WTC11 (cell line): ENCODE measurements at regions not wholly inside any gene's neighbourhood (a gene's known extent, or its start where the extent isn't known, plus 50 kb on each side); places are given as distances from the start of the nearest gene placed in this dataset.

Experiments used
- ATAC-seq: fragments of 200-7000 bp; cut with Tn5 transposase; 2 replicates; pipeline ENCODE4 v1.10.0; 2021; ENCODE audit warnings: mild to moderate bottlenecking, moderate library complexity
- CTCF ChIA-PET: fragments of 300-600 bp; sonication (Branson Sonifier 250); formaldehyde crosslinking; loops from one replicate; lab custom pipeline; 2021; ENCODE audit warnings: antibody characterized with exemption; lab: Charles Lee
- POLR2A ChIA-PET: fragments of 350-600 bp; sonication (Branson Sonifier 250); formaldehyde crosslinking; loops from one replicate; lab custom pipeline; 2021; ENCODE audit warnings: antibody characterized with exemption; lab: Charles Lee
- DNase-seq: peaks from one replicate; pipeline ENCODE4 v3.0.0; 2021; ENCODE audit warnings: low spot score
- H3K27ac Mint-ChIP-seq: 2 replicates; pipeline ENCODE4 v1.8.0; 2021; ENCODE audit warnings: mixed read lengths
- H3K27me3 Mint-ChIP-seq: 2 replicates; pipeline ENCODE4 v1.8.0; 2021; ENCODE audit warnings: low read depth, mild to moderate bottlenecking, moderate library complexity, mixed read lengths
- H3K36me3 Mint-ChIP-seq: 2 replicates; pipeline ENCODE4 v1.8.0; 2021; ENCODE audit warnings: mixed read lengths
- H3K4me1 Mint-ChIP-seq: 2 replicates; pipeline ENCODE4 v1.8.0; 2022; ENCODE audit warnings: mixed read lengths
- H3K4me3 Mint-ChIP-seq: 2 replicates; pipeline ENCODE4 v1.8.0; 2021; ENCODE audit warnings: mild to moderate bottlenecking, moderate library complexity, mixed read lengths
- H3K9me3 Mint-ChIP-seq: 2 replicates; pipeline ENCODE4 v1.8.0; 2021; ENCODE audit warnings: mixed read lengths
- AR ChIP-seq: fragments of 250-450 bp; sonication (Bioruptor Pico); IDR thresholded peaks from 2 replicates; pipeline ENCODE4 v1.9.0; 2021; ENCODE audit warnings: mild to moderate bottlenecking
- ARID4B ChIP-seq: sonication (generic); formaldehyde crosslinking; IDR thresholded peaks from 2 replicates; pipeline ENCODE4 v1.8.0; 2023; ENCODE audit warnings: missing genetic modification reagents, mild to moderate bottlenecking, borderline replicate concordance
- CREB1 ChIP-seq: sonication (generic); formaldehyde crosslinking; IDR thresholded peaks from 2 replicates; pipeline ENCODE4 v1.8.0; 2023; ENCODE audit warnings: mild to moderate bottlenecking, missing genetic modification reagents
- CTCF ChIP-seq: fragments of 200-600 bp; IDR thresholded peaks from 2 replicates; pipeline ENCODE4 v1.8.0; 2022; ENCODE audit warnings: antibody characterized with exemption
- ETV6 ChIP-seq: sonication (generic); formaldehyde crosslinking; IDR thresholded peaks from 2 replicates; pipeline ENCODE4 v1.8.1; 2022; ENCODE audit warnings: mild to moderate bottlenecking, missing genetic modification reagents
- FOXP4 ChIP-seq: sonication (generic); formaldehyde crosslinking; IDR thresholded peaks from 2 replicates; pipeline ENCODE4 v1.8.0; 2022; ENCODE audit warnings: mild to moderate bottlenecking, missing genetic modification reagents
- MXD4 ChIP-seq: fragments of 250-450 bp; sonication (Bioruptor Pico); IDR thresholded peaks from 2 replicates; pipeline ENCODE4 v1.8.0; 2021; ENCODE audit warnings: mild to moderate bottlenecking, moderate library complexity, borderline replicate concordance
- NFE2L1 ChIP-seq: sonication (generic); formaldehyde crosslinking; IDR thresholded peaks from 2 replicates; pipeline ENCODE4 v1.8.1; 2023; ENCODE audit warnings: missing genetic modification reagents
- NFYB ChIP-seq: sonication (generic); formaldehyde crosslinking; conservative IDR thresholded peaks from 2 replicates; pipeline ENCODE4 v1.8.0; 2022; ENCODE audit warnings: low read depth, missing genetic modification reagents
- NR2C2 ChIP-seq: sonication (generic); formaldehyde crosslinking; IDR thresholded peaks from 2 replicates; pipeline ENCODE4 v1.8.0; 2022; ENCODE audit warnings: mild to moderate bottlenecking, missing genetic modification reagents
- NR3C1 ChIP-seq: sonication (generic); formaldehyde crosslinking; conservative IDR thresholded peaks from 2 replicates; pipeline ENCODE4 v1.8.1; 2023; ENCODE audit warnings: low read depth, mild to moderate bottlenecking, missing genetic modification reagents
- OVOL2 ChIP-seq: fragments of 250-450 bp; sonication (Bioruptor Pico); IDR thresholded peaks from 2 replicates; pipeline ENCODE4 v1.9.0; 2021; ENCODE audit warnings: mild to moderate bottlenecking, borderline replicate concordance
- PRRX2 ChIP-seq: fragments of 250-450 bp; sonication (Bioruptor Pico); IDR thresholded peaks from 2 replicates; pipeline ENCODE4 v1.8.0; 2021; ENCODE audit warnings: mild to moderate bottlenecking
- RELA ChIP-seq: sonication (generic); formaldehyde crosslinking; IDR thresholded peaks from 2 replicates; pipeline ENCODE4 v1.8.1; 2022; ENCODE audit warnings: missing genetic modification reagents, mild to moderate bottlenecking, borderline replicate concordance
- RORB ChIP-seq: fragments of 250-450 bp; sonication (Bioruptor Pico); IDR thresholded peaks from 2 replicates; pipeline ENCODE4 v1.9.0; 2021; ENCODE audit warnings: mild to moderate bottlenecking
- SP1 ChIP-seq: sonication (generic); formaldehyde crosslinking; conservative IDR thresholded peaks from 2 replicates; pipeline ENCODE4 v1.8.1; 2022; ENCODE audit warnings: missing genetic modification reagents
- ZNF121 ChIP-seq: sonication (generic); formaldehyde crosslinking; IDR thresholded peaks from 2 replicates; pipeline ENCODE4 v1.8.0; 2023; ENCODE audit warnings: missing genetic modification reagents
- ZNF263 ChIP-seq: sonication (generic); formaldehyde crosslinking; IDR thresholded peaks from 2 replicates; pipeline ENCODE4 v1.8.1; 2022; ENCODE audit warnings: low read depth, mild to moderate bottlenecking, moderate library complexity, missing genetic modification reagents
- ZNF281 ChIP-seq: sonication (generic); formaldehyde crosslinking; IDR thresholded peaks from 2 replicates; pipeline ENCODE4 v1.8.0; 2023; ENCODE audit warnings: mild to moderate bottlenecking, missing genetic modification reagents
- ZNF396 ChIP-seq: fragments of 250-450 bp; sonication (Bioruptor Pico); IDR thresholded peaks from 2 replicates; pipeline ENCODE4 v1.8.0; 2021; ENCODE audit warnings: mild to moderate bottlenecking, moderate library complexity, borderline replicate concordance
- ZNF416 ChIP-seq: fragments of 250-450 bp; sonication (Bioruptor Pico); IDR thresholded peaks from 2 replicates; pipeline ENCODE4 v1.9.0; 2021; ENCODE audit warnings: mild to moderate bottlenecking, inconsistent platforms
- ZSCAN18 ChIP-seq: fragments of 250-450 bp; sonication (Bioruptor Pico); IDR thresholded peaks from 2 replicates; pipeline ENCODE4 v2.1.2; 2022; ENCODE audit warnings: mild to moderate bottlenecking, moderate library complexity

- CTCF ChIA-PET = interaction anchor here (1.0 kb wide), 1 partner anchor 64 kb away, joined by 3 read pairs; no protein-coding TSS in a partner anchor
- Mint-ChIP-seq H3K36me3 (no peaks in the 10 kb centered on the region), H3K27ac (no peak overlapping the region), H3K9me3 (peaks cover 4% of the 10 kb centered on the region; the same call in 1 of the 2 replicates), H3K4me3 (no peak overlapping the region), H3K27me3 (no peaks in the 10 kb centered on the region), H3K4me1 (peaks cover under 1% of the 10 kb centered on the region)
- TF ChIP-seq ETV6 (CRISPR knock-in tag) = no peak
- TF ChIP-seq SP1 (CRISPR knock-in tag) = no peak
- TF ChIP-seq ZNF281 (CRISPR knock-in tag) = no peak
- TF ChIP-seq NR3C1 (CRISPR knock-in tag) = no peak
- no peak for TF ChIP-seq AR
- no peak for TF ChIP-seq ZNF121
- TF ChIP-seq PRRX2 (CRISPR knock-in tag) = no peak
- no peak for TF ChIP-seq OVOL2 (CRISPR knock-in tag)
- TF ChIP-seq NFYB (CRISPR knock-in tag) = no peak
- TF ChIP-seq NFE2L1 (CRISPR knock-in tag) = no peak
- no peak for TF ChIP-seq FOXP4
- no peak for TF ChIP-seq ZNF396 (CRISPR knock-in tag)
- no peak for TF ChIP-seq MXD4 (CRISPR knock-in tag)
- no peak for DNase-seq
- POLR2A ChIA-PET = no interaction called here
- ATAC-seq = no peak
Measured at GRCh38 chr10:113320987-113321386, 231.9 kb upstream of the HABP2 start.

- DNase-seq = no peak
- POLR2A ChIA-PET = no interaction called here
- TF ChIP-seq CTCF = no peak
- no peak for TF ChIP-seq ZSCAN18 (CRISPR knock-in tag)
- no peak for TF ChIP-seq ZNF416 (CRISPR knock-in tag)
- no peak for TF ChIP-seq CREB1 (CRISPR knock-in tag)
- no peak for TF ChIP-seq RORB (CRISPR knock-in tag)
- TF ChIP-seq ZNF263 = no peak
- no peak for TF ChIP-seq ARID4B (CRISPR knock-in tag)
- no peak for TF ChIP-seq NR2C2 (CRISPR knock-in tag)
- TF ChIP-seq RELA (CRISPR knock-in tag) = no peak
Measured at GRCh38 chr10:113322843-113323242, 230.0 kb upstream of the HABP2 start.

More at GRCh38 chr10:113322843-113323242, 230.0 kb upstream of the HABP2 start:
- Mint-ChIP-seq H3K36me3 (no peaks in the 10 kb centered on the region), H3K4me3 (no peak overlapping the region), H3K9me3 (peaks cover 4% of the 10 kb centered on the region; the same call in 1 of the 2 replicates), H3K27ac (no peak overlapping the region), H3K27me3 (no peaks in the 10 kb centered on the region), H3K4me1 (peaks cover 14% of the 10 kb centered on the region)
- CTCF ChIA-PET = interaction anchor here (1.4 kb wide), 1 partner anchor 62 kb away, joined by 3 read pairs; no protein-coding TSS in a partner anchor
- no peak for ATAC-seq
